ENCODE measurements at regions not wholly inside any gene's neighbourhood (a gene's known extent, or its start where the extent isn't known, plus 50 kb on each side); places are given as distances from the start of the nearest gene placed in this dataset.

DNA sequence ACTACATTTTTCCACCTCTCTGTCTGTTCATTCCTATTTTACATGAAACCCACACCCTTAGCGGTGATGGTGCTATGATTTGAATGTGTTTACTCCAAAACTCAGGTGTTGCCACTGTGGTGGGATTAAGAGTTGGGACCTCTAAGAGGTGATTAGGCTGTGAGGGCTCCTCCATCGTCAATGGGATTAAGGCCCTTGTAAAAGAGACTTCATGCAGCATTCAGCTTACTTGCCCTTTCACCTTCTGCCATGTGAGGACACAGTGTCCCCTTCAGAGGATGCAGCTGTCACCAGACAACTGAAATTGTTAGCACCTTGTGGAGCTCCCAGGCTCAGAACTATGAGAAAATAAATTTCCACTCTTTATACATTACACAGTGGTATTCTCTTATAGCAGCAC lies 182.2 kb downstream of the NOC3L start (continued):
- TF ChIP-seq CHD7 (IDR thresholded peaks at IDR 0.05; ENCODE audit: insufficient replicate concordance, low read length): no peak
- TF ChIP-seq TBP (IDR thresholded peaks at IDR 0.05; ENCODE audit: low read depth, low read length): no peak
- no peak for TF ChIP-seq EZH2 (IDR thresholded peaks at IDR 0.05; ENCODE audit: low read depth, low read length, severe bottlenecking)

Measured in H1 (cell line).